Epithelial cell of proximal tubule (primary cell): ENCODE measurements at regions not wholly inside any gene's neighbourhood (a gene's known extent, or its start where the extent isn't known, plus 50 kb on each side); places are given as distances from the start of the nearest gene placed in this dataset.

Experiments
- DNase-seq: peaks from one replicate; pipeline ENCODE4 v3.0.0-alpha.2; 2011; ENCODE audit warnings: low read depth
- H3K4me3 ChIP-seq: 2 replicates; pipeline ENCODE4 v1.5.1; 2011; ENCODE audit warnings: low read depth, mild to moderate bottlenecking, low read length
- TF ChIP-seq, protein P1 (sequence below): conservative IDR thresholded peaks from 2 replicates; pipeline ENCODE4 v1.5.1; 2012; ENCODE audit warnings: low read depth, mild to moderate bottlenecking, low read length

- H3K4me3 ChIP-seq, result no peak overlapping the region
- DNase-seq, result no peak
- TF ChIP-seq, protein P1, sequence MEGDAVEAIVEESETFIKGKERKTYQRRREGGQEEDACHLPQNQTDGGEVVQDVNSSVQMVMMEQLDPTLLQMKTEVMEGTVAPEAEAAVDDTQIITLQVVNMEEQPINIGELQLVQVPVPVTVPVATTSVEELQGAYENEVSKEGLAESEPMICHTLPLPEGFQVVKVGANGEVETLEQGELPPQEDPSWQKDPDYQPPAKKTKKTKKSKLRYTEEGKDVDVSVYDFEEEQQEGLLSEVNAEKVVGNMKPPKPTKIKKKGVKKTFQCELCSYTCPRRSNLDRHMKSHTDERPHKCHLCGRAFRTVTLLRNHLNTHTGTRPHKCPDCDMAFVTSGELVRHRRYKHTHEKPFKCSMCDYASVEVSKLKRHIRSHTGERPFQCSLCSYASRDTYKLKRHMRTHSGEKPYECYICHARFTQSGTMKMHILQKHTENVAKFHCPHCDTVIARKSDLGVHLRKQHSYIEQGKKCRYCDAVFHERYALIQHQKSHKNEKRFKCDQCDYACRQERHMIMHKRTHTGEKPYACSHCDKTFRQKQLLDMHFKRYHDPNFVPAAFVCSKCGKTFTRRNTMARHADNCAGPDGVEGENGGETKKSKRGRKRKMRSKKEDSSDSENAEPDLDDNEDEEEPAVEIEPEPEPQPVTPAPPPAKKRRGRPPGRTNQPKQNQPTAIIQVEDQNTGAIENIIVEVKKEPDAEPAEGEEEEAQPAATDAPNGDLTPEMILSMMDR, result no peak
These were observed 253.3 kb downstream of the SOX9 start for GRCh38 chr17:72373910-72374741.

GRCh38 chr17:72376526-72377345, 255.9 kb downstream of the SOX9 start:
- no peak for DNase-seq
- TF ChIP-seq, protein P1, result no peak
- no peak overlapping the region for H3K4me3 ChIP-seq

- TF ChIP-seq, protein P1, result no peak
- H3K4me3 ChIP-seq, result no peak overlapping the region
- no peak for DNase-seq
These were observed 257.9 kb downstream of the SOX9 start for GRCh38 chr17:72378414-72379390.

- no peak overlapping the region for H3K4me3 ChIP-seq
- no peak for DNase-seq
- TF ChIP-seq, protein P1, result no peak
These were observed 258.7 kb downstream of the SOX9 start for GRCh38 chr17:72379516-72379915.

GRCh38 chr17:72380120-72380519, 259.3 kb downstream of the SOX9 start:
- H3K4me3 ChIP-seq, result no peak overlapping the region
- TF ChIP-seq, protein P1, result no peak
- no peak for DNase-seq

DNA sequence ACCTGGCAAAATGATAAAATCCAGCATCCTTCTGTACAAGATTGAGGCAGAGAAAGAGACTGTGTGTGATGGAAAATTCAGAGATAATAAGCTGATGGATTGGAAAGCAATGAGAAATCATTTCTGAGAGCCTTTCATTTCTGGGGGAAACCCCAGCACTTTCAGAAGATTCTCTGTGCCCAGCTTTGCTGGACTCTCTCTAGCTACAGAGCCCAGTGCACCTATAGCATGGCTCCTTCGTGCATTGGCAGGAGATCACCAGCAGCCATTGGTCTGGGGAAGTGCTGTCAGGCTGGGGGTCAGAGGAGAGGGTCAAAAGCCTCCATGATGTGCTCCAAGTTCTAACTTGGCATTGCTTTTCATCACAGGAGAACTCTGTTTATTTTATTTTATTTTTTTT, 259.9 kb downstream of the SOX9 start:
- TF ChIP-seq, protein P1, result no peak
- H3K4me3 ChIP-seq, result no peak overlapping the region
- DNase-seq, result no peak
